ENCODE measurements at regions not wholly inside any gene's neighbourhood (a gene's known extent, or its start where the extent isn't known, plus 50 kb on each side); places are given as distances from the start of the nearest gene placed in this dataset.

- no peak for DNase-seq
These were observed 648.5 kb upstream of the PKN2 start for GRCh38 chr1:88035578-88035977.

GRCh38 chr1:88036345-88037014, 647.6 kb upstream of the PKN2 start:
- DNase-seq = no peak

GRCh38 chr1:88039240-88039639, 644.8 kb upstream of the PKN2 start:
- no peak for DNase-seq

- no peak for DNase-seq
These were observed 640.2 kb upstream of the PKN2 start for GRCh38 chr1:88043834-88044233.

GRCh38 chr1:88052167-88052566, 631.9 kb upstream of the PKN2 start:
- no peak for DNase-seq

GRCh38 chr1:88053065-88053464, 631.0 kb upstream of the PKN2 start:
- no peak for DNase-seq

GRCh38 chr1:88056881-88057280, 627.2 kb upstream of the PKN2 start:
- DNase-seq = no peak

GRCh38 chr1:88058205-88058604, 625.9 kb upstream of the PKN2 start:
- DNase-seq = no peak

- DNase-seq = no peak
These were observed 623.9 kb upstream of the PKN2 start for GRCh38 chr1:88060112-88060673.

GRCh38 chr1:88060750-88061491, 623.2 kb upstream of the PKN2 start:
- no peak for DNase-seq

- no peak for DNase-seq
These were observed 622.4 kb upstream of the PKN2 start for GRCh38 chr1:88061492-88062177.

- no peak for DNase-seq
These were observed 621.4 kb upstream of the PKN2 start for GRCh38 chr1:88062650-88063153.

- DNase-seq = no peak
These were observed 620.5 kb upstream of the PKN2 start for GRCh38 chr1:88063605-88064004.

- DNase-seq = no peak
These were observed 615.6 kb upstream of the PKN2 start for GRCh38 chr1:88068407-88068960.

GRCh38 chr1:88070956-88071355, 613.1 kb upstream of the PKN2 start:
- no peak for DNase-seq

GRCh38 chr1:88074661-88075060, 609.4 kb upstream of the PKN2 start:
- no peak for DNase-seq

GRCh38 chr1:88075813-88076212, 608.3 kb upstream of the PKN2 start:
- no peak for DNase-seq

- DNase-seq = no peak
These were observed 605.0 kb upstream of the PKN2 start for GRCh38 chr1:88079036-88079435.

GRCh38 chr1:88080875-88081274, 603.2 kb upstream of the PKN2 start:
- no peak for DNase-seq

- DNase-seq = no peak
These were observed 595.6 kb upstream of the PKN2 start for GRCh38 chr1:88088481-88088880.

GRCh38 chr1:88089961-88090360, 594.1 kb upstream of the PKN2 start:
- DNase-seq = no peak

- no peak for DNase-seq
These were observed 585.2 kb upstream of the PKN2 start for GRCh38 chr1:88098881-88099280.

- no peak for DNase-seq
These were observed 583.0 kb upstream of the PKN2 start for GRCh38 chr1:88101041-88101440.

Measured in central memory CD4-positive, alpha-beta T cell (primary cell).